ENCODE measurements at regions not wholly inside any gene's neighbourhood (a gene's known extent, or its start where the extent isn't known, plus 50 kb on each side); places are given as distances from the start of the nearest gene placed in this dataset.

DNA sequence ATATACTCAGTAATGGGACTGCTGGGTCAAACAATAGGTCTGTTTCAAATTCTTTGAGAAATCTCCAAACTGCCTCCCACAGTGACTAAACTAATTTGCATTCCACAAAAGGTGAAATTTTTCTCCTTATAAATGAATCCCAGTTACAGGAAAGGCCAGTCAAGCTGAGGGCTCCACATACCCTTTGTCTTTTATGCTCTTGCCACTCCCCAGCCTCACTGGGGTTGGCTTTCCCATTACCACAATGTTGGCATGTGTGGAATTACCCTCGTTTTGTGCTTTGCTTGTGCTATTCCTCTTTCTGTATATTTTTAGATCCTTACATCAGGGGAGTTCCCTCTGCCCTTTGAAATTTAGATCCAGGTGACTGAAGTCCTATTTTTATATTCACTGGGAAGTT is 220.2 kb upstream of the LCORL start:
- Mint-ChIP-seq H3K27ac (no peak overlapping the region), H3K4me3 (no peak overlapping the region), H3K36me3 (ENCODE audit: low read depth) (no peaks in the 10 kb centered on the region), H3K27me3 (ENCODE audit: insufficient read depth) (peaks cover 1% of the 10 kb centered on the region), H3K4me1 (ENCODE audit: low read depth) (no peaks in the 10 kb centered on the region), H3K9me3 (no peaks in the 10 kb centered on the region)
- intact Hi-C loops (cut with micrococcal nuclease) = no loop called here
- no peak for DNase-seq (ENCODE audit: low spot score)

DNA sequence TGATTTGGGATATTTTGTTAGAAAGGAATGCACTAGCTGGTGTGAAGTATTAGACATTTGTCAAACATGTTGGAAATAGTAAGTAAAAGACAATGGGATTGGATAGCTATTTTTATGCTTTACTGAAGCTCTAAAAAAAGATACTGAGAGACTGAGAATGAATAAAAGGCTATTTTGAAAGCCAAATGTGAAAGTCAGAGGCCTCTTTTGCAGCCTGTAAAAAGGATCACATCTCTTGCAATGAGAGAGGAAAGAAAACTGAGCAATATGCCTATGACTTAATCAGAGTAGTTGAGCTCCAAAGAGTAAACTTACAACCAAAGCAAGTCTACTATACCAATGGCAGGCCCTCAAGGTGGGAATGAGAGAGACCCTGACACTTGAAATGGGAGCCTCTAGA is 212.6 kb upstream of the LCORL start:
- intact Hi-C loops (cut with micrococcal nuclease) = no loop called here
- DNase-seq (ENCODE audit: low spot score) = no peak
- H3K4me1 Mint-ChIP-seq (ENCODE audit: low read depth) = no peaks in the 10 kb centered on the region
- no peaks in the 10 kb centered on the region for H3K36me3 Mint-ChIP-seq (ENCODE audit: low read depth)
- no peaks in the 10 kb centered on the region for H3K27me3 Mint-ChIP-seq (ENCODE audit: insufficient read depth)
- H3K27ac Mint-ChIP-seq = no peak overlapping the region
- no peak overlapping the region for H3K4me3 Mint-ChIP-seq
- H3K9me3 Mint-ChIP-seq = peaks cover 8% of the 10 kb centered on the region

- no peaks in the 10 kb centered on the region for H3K36me3 Mint-ChIP-seq (ENCODE audit: low read depth)
- peaks cover 30% of the 10 kb centered on the region for H3K9me3 Mint-ChIP-seq
- no peaks in the 10 kb centered on the region for H3K27me3 Mint-ChIP-seq (ENCODE audit: insufficient read depth)
- no peak overlapping the region for H3K27ac Mint-ChIP-seq
- intact Hi-C loops (cut with micrococcal nuclease) = no loop called here
- no peaks in the 10 kb centered on the region for H3K4me1 Mint-ChIP-seq (ENCODE audit: low read depth)
- DNase-seq (ENCODE audit: low spot score) = no peak
- H3K4me3 Mint-ChIP-seq = no peak overlapping the region
Measured at GRCh38 chr4:18231726-18232125, 210.2 kb upstream of the LCORL start.

- no peak for DNase-seq (ENCODE audit: low spot score)
- Mint-ChIP-seq H3K4me1 (ENCODE audit: low read depth) (no peaks in the 10 kb centered on the region), H3K36me3 (ENCODE audit: low read depth) (no peaks in the 10 kb centered on the region), H3K9me3 (peaks cover 30% of the 10 kb centered on the region), H3K27ac (no peak overlapping the region), H3K4me3 (no peak overlapping the region), H3K27me3 (ENCODE audit: insufficient read depth) (no peaks in the 10 kb centered on the region)
- intact Hi-C loops (cut with micrococcal nuclease) = no loop called here
Measured at GRCh38 chr4:18227880-18228279, 206.3 kb upstream of the LCORL start.

GRCh38 chr4:18214411-18215055 is 193.0 kb upstream of the LCORL start:
- H3K9me3 Mint-ChIP-seq = no peaks in the 10 kb centered on the region
- DNase-seq (ENCODE audit: low spot score) = no peak
- no peaks in the 10 kb centered on the region for H3K36me3 Mint-ChIP-seq (ENCODE audit: low read depth)
- H3K4me3 Mint-ChIP-seq = no peak overlapping the region
- H3K27ac Mint-ChIP-seq = no peak overlapping the region
- H3K4me1 Mint-ChIP-seq (ENCODE audit: low read depth) = no peaks in the 10 kb centered on the region
- H3K27me3 Mint-ChIP-seq (ENCODE audit: insufficient read depth) = no peaks in the 10 kb centered on the region
- intact Hi-C loops (cut with micrococcal nuclease) = no loop called here

- no peaks in the 10 kb centered on the region for H3K9me3 Mint-ChIP-seq
- no peaks in the 10 kb centered on the region for H3K4me1 Mint-ChIP-seq (ENCODE audit: low read depth)
- DNase-seq (ENCODE audit: low spot score) = no peak
- no peaks in the 10 kb centered on the region for H3K27me3 Mint-ChIP-seq (ENCODE audit: insufficient read depth)
- H3K27ac Mint-ChIP-seq = no peak overlapping the region
- H3K4me3 Mint-ChIP-seq = no peak overlapping the region
- H3K36me3 Mint-ChIP-seq (ENCODE audit: low read depth) = no peaks in the 10 kb centered on the region
- intact Hi-C loops (cut with micrococcal nuclease) = no loop called here
Measured at GRCh38 chr4:18213576-18214198, 192.1 kb upstream of the LCORL start.

DNA sequence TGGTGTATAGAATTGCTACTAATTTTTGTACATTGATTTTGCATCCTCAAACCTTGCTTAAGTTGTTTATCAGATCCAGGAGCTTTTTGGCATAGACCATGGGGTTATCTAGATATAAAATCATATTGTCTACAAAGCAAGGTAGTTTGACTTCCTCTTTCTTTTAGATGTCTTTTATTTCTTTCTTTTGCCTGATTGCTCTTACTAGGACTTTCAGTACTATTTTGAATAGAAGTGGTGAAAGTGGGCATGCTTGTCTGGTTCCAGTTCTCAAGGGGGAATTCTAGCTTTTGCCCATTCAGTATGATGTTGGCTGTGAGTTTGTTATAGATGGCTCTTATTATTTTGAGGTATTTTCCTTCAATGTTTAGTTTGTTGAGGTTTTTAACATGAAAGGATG is 187.9 kb upstream of the LCORL start:
- Mint-ChIP-seq H3K27ac (no peak overlapping the region), H3K4me1 (ENCODE audit: low read depth) (no peaks in the 10 kb centered on the region), H3K27me3 (ENCODE audit: insufficient read depth) (no peaks in the 10 kb centered on the region), H3K4me3 (no peak overlapping the region), H3K36me3 (ENCODE audit: low read depth) (no peaks in the 10 kb centered on the region), H3K9me3 (no peaks in the 10 kb centered on the region)
- no peak for DNase-seq (ENCODE audit: low spot score)
- intact Hi-C loops (cut with micrococcal nuclease) = no loop called here

- Mint-ChIP-seq H3K27me3 (ENCODE audit: insufficient read depth) (no peaks in the 10 kb centered on the region), H3K27ac (no peak overlapping the region), H3K36me3 (ENCODE audit: low read depth) (no peaks in the 10 kb centered on the region), H3K4me3 (no peak overlapping the region), H3K4me1 (ENCODE audit: low read depth) (no peaks in the 10 kb centered on the region), H3K9me3 (no peaks in the 10 kb centered on the region)
- intact Hi-C loops (cut with micrococcal nuclease) = no loop called here
- DNase-seq (ENCODE audit: low spot score) = no peak
Measured at GRCh38 chr4:18203966-18204365, 182.4 kb upstream of the LCORL start.

DNA sequence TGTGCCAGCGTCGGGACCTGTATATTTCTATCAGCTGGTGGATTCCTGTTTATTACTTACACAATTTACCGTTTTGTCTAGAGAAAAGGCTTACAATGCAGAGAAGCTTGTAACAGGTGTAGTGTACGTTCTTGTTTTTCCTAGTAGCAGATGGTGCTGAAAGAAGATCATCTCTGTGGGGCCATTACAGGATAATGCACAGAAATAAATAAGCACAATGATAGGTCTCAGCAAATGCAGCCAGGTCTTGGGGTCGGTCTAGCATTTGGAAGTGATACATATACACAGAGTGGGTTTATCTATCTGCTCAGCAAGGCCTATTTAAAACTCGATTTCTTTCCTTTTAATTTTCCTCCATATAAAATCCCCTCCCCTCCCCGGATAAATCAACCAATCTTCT is 180.9 kb upstream of the LCORL start:
- Mint-ChIP-seq H3K4me3 (no peak overlapping the region), H3K4me1 (ENCODE audit: low read depth) (no peaks in the 10 kb centered on the region), H3K27me3 (ENCODE audit: insufficient read depth) (no peaks in the 10 kb centered on the region), H3K27ac (no peak overlapping the region), H3K9me3 (no peaks in the 10 kb centered on the region), H3K36me3 (ENCODE audit: low read depth) (no peaks in the 10 kb centered on the region)
- no peak for DNase-seq (ENCODE audit: low spot score)
- intact Hi-C loops (cut with micrococcal nuclease) = no loop called here

GRCh38 chr4:18201885-18202284 is 180.3 kb upstream of the LCORL start:
- Mint-ChIP-seq H3K27me3 (ENCODE audit: insufficient read depth) (no peaks in the 10 kb centered on the region), H3K27ac (no peak overlapping the region), H3K9me3 (no peaks in the 10 kb centered on the region), H3K4me1 (ENCODE audit: low read depth) (no peaks in the 10 kb centered on the region), H3K36me3 (ENCODE audit: low read depth) (no peaks in the 10 kb centered on the region), H3K4me3 (no peak overlapping the region)
- no peak for DNase-seq (ENCODE audit: low spot score)
- intact Hi-C loops (cut with micrococcal nuclease) = no loop called here

DNA sequence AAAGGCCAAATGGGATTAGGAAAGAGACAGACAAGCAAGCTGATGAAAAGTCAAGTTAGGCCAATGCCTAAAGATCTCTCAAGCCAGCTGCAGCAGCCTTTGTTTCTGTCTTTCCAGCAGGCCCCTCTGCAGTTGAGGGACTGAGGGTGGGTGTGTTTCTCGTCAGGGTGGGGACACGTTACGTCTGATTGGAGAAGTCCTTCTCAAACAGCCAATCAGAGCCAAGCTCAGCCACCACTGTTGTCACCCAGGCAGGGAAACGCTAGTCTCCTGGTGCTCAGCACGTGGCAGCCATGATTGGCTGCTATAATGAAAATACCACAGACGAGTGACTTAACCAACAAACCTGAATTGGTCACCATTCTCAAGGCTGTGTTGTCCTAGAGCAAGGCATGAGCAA is 177.1 kb upstream of the LCORL start:
- no peaks in the 10 kb centered on the region for H3K36me3 Mint-ChIP-seq (ENCODE audit: low read depth)
- H3K27me3 Mint-ChIP-seq (ENCODE audit: insufficient read depth) = no peaks in the 10 kb centered on the region
- no peaks in the 10 kb centered on the region for H3K9me3 Mint-ChIP-seq
- H3K4me1 Mint-ChIP-seq (ENCODE audit: low read depth) = no peaks in the 10 kb centered on the region
- H3K27ac Mint-ChIP-seq = no peak overlapping the region
- no peak for DNase-seq (ENCODE audit: low spot score)
- H3K4me3 Mint-ChIP-seq = no peak overlapping the region
- intact Hi-C loops (cut with micrococcal nuclease) = no loop called here

- H3K4me1 Mint-ChIP-seq (ENCODE audit: low read depth) = no peaks in the 10 kb centered on the region
- H3K4me3 Mint-ChIP-seq = no peak overlapping the region
- H3K27me3 Mint-ChIP-seq (ENCODE audit: insufficient read depth) = no peaks in the 10 kb centered on the region
- H3K9me3 Mint-ChIP-seq = no peaks in the 10 kb centered on the region
- intact Hi-C loops (cut with micrococcal nuclease) = no loop called here
- no peaks in the 10 kb centered on the region for H3K36me3 Mint-ChIP-seq (ENCODE audit: low read depth)
- no peak for DNase-seq (ENCODE audit: low spot score)
- no peak overlapping the region for H3K27ac Mint-ChIP-seq
Measured at GRCh38 chr4:18197467-18197866, 175.9 kb upstream of the LCORL start.

GRCh38 chr4:18194278-18194677 is 172.7 kb upstream of the LCORL start:
- H3K27me3 Mint-ChIP-seq (ENCODE audit: insufficient read depth) = no peaks in the 10 kb centered on the region
- intact Hi-C loops (cut with micrococcal nuclease) = no loop called here
- no peaks in the 10 kb centered on the region for H3K36me3 Mint-ChIP-seq (ENCODE audit: low read depth)
- H3K27ac Mint-ChIP-seq = no peak overlapping the region
- H3K4me1 Mint-ChIP-seq (ENCODE audit: low read depth) = no peaks in the 10 kb centered on the region
- no peak for DNase-seq (ENCODE audit: low spot score)
- H3K4me3 Mint-ChIP-seq = no peak overlapping the region
- H3K9me3 Mint-ChIP-seq = no peaks in the 10 kb centered on the region

DNA sequence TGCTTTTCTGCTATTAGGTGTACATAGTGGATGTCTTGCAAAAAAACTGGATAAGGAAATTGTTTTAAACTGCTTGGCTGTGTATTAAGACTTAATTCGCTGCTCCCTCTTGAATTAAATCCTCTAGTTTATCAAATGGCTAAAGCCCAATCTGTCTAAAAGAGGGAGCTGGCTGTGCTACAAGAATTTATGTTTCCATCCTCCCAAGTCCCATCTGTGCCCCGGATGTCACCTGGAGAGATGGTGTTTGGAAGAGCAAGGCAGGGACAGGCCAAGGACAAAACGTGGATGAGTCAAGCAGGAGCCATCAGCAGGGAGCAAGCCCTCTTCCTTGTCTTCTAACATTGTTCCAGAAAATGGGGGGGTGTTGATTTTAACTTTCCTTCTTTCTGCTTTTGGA is 171.3 kb upstream of the LCORL start:
- Mint-ChIP-seq H3K27ac (no peak overlapping the region), H3K4me3 (no peak overlapping the region), H3K36me3 (ENCODE audit: low read depth) (no peaks in the 10 kb centered on the region), H3K27me3 (ENCODE audit: insufficient read depth) (peaks cover 2% of the 10 kb centered on the region), H3K4me1 (ENCODE audit: low read depth) (no peaks in the 10 kb centered on the region), H3K9me3 (no peaks in the 10 kb centered on the region)
- no peak for DNase-seq (ENCODE audit: low spot score)
- intact Hi-C loops (cut with micrococcal nuclease) = no loop called here

Data from activated T-helper 1 cell treated with anti-CD3 and anti-CD28 coated beads, Interleukin-12 subunit alpha, Interleukin-12 subunit beta, Interleukin-2, Interleukin-4 antibody, amounts not matched to agents 30 ng/mL and 10 ng/mL and 1 ng/mL, durations not matched to agents 14 hours and 24 hours and 36 hours (primary cell).